Thyroid gland (tissue), 4 donors: ENCODE measurements at regions not wholly inside any gene's neighbourhood (a gene's known extent, or its start where the extent isn't known, plus 50 kb on each side); places are given as distances from the start of the nearest gene placed in this dataset.
A peak's percentile ranks its signal among the peaks of the same experiment; 100 is the strongest.

Experiments used
- DNase-seq, 2 donors: peaks; one replicate each; pipeline ENCODE4 v3.0.0-alpha.2; 2019
- H3K27ac ChIP-seq, 3 donors: fragments of 200-600 bp; sonication (generic); 1 replicate in 2 of 3; 2 replicates in 1 of 3; pipeline ENCODE4 v1.5.1; 2016 to 2019; ENCODE audit warnings: mild to moderate bottlenecking in 1 of 3, moderate library complexity in 1 of 3
- H3K27me3 ChIP-seq: fragments of 200-600 bp; sonication (generic); one replicate; pipeline ENCODE4 v1.5.1; 2019
- H3K36me3 ChIP-seq, 2 donors: fragments of 200-600 bp; sonication (generic); one replicate each; pipeline ENCODE4 v1.5.1; 2016 to 2019
- H3K4me1 ChIP-seq, 2 donors: fragments of 200-600 bp; sonication (generic); one replicate each; pipeline ENCODE4 v1.5.1; 2017 to 2019
- H3K4me3 ChIP-seq, 3 donors: fragments of 200-600 bp; sonication (generic); replicated peaks in 1 of 3; 1 replicate in 2 of 3; 2 replicates in 1 of 3; pipeline ENCODE4 v1.5.1; 2016; ENCODE audit warnings: mild to moderate bottlenecking in 1 of 3
- H3K9me3 ChIP-seq: fragments of 200-600 bp; sonication (generic); one replicate; pipeline ENCODE4 v1.5.1; 2017
- POLR2A ChIP-seq, 2 donors: fragments of 450-650 bp; IDR thresholded peaks; one replicate each; pipeline ENCODE4 v1.6.1; 2017; ENCODE audit warnings: antibody characterized with exemption in 2 of 2, mild to moderate bottlenecking in 2 of 2, moderate library complexity in 1 of 2
- WGBS, 2 donors: methylation state at CpG; one replicate each; pipeline ENCODE4 v1.1.5; 2017; 5-methylcytosine and 5-hydroxymethylcytosine counted together
- intact Hi-C: fragments of 100-400 bp; cut with DNase I; formaldehyde crosslinking; loops from one replicate; pipeline ENCODE4 v1.15.1; 2023
- TF ChIP-seq, protein P1 (sequence below), 6 experiments: fragments of 200-600 bp in 3 of 6; fragments of 450-650 bp in 3 of 6; sonication (generic) in 3 of 6; IDR thresholded peaks; one replicate each; pipeline ENCODE4 v1.5.1; 2016 to 2019; ENCODE audit warnings: antibody characterized with exemption in 6 of 6, mild to moderate bottlenecking in 2 of 6, inconsistent platforms in 1 of 6, moderate library complexity in 1 of 6

GRCh38 chr13:60700994-60701393 lies 304.0 kb downstream of the TDRD3 start:
- Histone ChIP-seq H3K9me3 (no peaks in the 10 kb centered on the region), H3K27me3 (no peaks in the 10 kb centered on the region), H3K4me1 (no peaks in the 10 kb centered on the region), H3K36me3 (no peaks in the 10 kb centered on the region), H3K27ac (no peak overlapping the region), H3K4me3 (no peak overlapping the region)
- DNase-seq, result no peak
- intact Hi-C loops, result no loop called here
- TF ChIP-seq POLR2A (IDR thresholded peaks at IDR 0.05), result no peak
- TF ChIP-seq, protein P1, sequence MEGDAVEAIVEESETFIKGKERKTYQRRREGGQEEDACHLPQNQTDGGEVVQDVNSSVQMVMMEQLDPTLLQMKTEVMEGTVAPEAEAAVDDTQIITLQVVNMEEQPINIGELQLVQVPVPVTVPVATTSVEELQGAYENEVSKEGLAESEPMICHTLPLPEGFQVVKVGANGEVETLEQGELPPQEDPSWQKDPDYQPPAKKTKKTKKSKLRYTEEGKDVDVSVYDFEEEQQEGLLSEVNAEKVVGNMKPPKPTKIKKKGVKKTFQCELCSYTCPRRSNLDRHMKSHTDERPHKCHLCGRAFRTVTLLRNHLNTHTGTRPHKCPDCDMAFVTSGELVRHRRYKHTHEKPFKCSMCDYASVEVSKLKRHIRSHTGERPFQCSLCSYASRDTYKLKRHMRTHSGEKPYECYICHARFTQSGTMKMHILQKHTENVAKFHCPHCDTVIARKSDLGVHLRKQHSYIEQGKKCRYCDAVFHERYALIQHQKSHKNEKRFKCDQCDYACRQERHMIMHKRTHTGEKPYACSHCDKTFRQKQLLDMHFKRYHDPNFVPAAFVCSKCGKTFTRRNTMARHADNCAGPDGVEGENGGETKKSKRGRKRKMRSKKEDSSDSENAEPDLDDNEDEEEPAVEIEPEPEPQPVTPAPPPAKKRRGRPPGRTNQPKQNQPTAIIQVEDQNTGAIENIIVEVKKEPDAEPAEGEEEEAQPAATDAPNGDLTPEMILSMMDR (IDR thresholded peaks at IDR 0.05), result no peak
- 82% methylated on average over 4 of the region's 4 CpGs for WGBS, 2 donors

DNA sequence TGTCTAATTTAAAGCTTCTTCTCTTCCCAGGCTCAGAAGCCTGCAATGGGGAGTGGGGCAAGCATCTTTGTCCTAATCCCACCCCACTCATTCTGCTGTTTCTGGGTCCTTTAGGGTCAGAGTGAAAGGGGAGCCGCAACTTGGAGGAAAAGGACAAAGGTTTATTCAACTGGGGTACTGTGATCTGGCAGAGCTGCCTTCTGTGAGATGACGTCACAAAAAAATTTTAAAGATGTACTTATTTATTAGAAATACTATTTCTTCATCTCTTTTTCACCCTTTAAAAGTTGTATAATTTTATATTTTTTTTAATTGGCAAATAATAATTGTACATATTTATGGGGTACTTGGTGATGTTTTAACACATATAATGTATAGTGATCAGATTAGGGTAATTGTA lies 302.6 kb downstream of the TDRD3 start:
- Histone ChIP-seq H3K27me3 (no peaks in the 10 kb centered on the region), H3K4me1 (no peaks in the 10 kb centered on the region), H3K4me3 (no peak overlapping the region), H3K9me3 (no peaks in the 10 kb centered on the region), H3K27ac (no peak overlapping the region), H3K36me3 (no peaks in the 10 kb centered on the region)
- intact Hi-C loops, result no loop called here
- WGBS, 2 donors, result 87 to 91% methylated on average over 2 of the region's 2 CpGs
- no peak for DNase-seq
- TF ChIP-seq, protein P1 (IDR thresholded peaks at IDR 0.05), result no peak
- TF ChIP-seq POLR2A (IDR thresholded peaks at IDR 0.05), result no peak

DNA sequence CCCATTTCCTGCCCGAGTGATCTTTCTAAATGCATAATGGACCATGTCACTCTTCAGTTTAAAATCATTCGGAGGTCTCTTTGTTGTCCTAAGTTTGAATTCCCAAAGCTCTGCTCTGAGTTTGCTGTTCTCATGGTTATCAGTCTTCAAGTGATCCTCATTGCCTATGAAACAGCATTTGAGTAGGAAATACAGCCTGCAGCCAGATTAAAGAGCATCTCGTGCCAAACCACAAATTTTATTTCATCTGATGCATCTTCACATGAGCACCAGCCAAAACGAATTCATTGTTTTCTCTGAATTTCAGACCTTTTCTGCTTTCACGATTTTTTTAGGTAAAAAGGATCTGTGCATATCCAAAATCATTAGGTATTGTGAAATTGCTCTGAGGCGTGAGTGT lies 299.6 kb downstream of the TDRD3 start:
- no peak for TF ChIP-seq POLR2A (IDR thresholded peaks at IDR 0.05)
- TF ChIP-seq, protein P1 (IDR thresholded peaks at IDR 0.05), result no peak
- Histone ChIP-seq H3K27me3 (no peaks in the 10 kb centered on the region), H3K27ac (no peak overlapping the region), H3K36me3 (no peaks in the 10 kb centered on the region), H3K4me1 (no peaks in the 10 kb centered on the region), H3K9me3 (no peaks in the 10 kb centered on the region), H3K4me3 (no peak overlapping the region)
- WGBS, 2 donors, result 37% methylated on average over 6 of the region's 6 CpGs
- DNase-seq, result no peak
- intact Hi-C loops, result no loop called here

GRCh38 chr13:60691268-60691667 lies 294.2 kb downstream of the TDRD3 start:
- Histone ChIP-seq H3K27ac (no peak overlapping the region), H3K27me3 (no peaks in the 10 kb centered on the region), H3K4me1 (no peaks in the 10 kb centered on the region), H3K9me3 (no peaks in the 10 kb centered on the region), H3K36me3 (no peaks in the 10 kb centered on the region), H3K4me3 (no peak overlapping the region)
- no peak for TF ChIP-seq POLR2A (IDR thresholded peaks at IDR 0.05)
- TF ChIP-seq, protein P1 (IDR thresholded peaks at IDR 0.05), result no peak
- intact Hi-C loops, result no loop called here
- DNase-seq, result no peak

DNA sequence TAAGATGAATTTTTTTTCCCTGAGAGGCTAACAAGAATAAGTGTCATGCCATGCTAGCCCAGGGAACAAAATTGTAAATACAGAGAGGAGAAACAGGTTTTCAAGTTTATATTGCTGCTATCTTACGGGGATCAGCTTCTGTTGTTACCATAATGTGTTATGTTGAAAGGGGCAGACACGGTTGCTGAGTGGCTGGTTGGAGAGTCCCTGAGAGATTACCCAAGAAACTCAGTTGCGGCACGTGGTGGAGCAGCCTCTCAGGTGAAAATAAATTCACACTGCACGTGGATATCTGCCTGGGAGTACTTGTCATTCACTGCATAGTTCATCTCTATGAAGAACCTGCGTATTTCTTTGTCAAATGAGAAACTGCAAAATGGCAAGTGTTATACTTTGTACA lies 293.6 kb downstream of the TDRD3 start:
- DNase-seq, result peak in 1 of 2 donors; percentile 19
- intact Hi-C loops, result no loop called here
- H3K27ac ChIP-seq, result no peak overlapping the region
- H3K4me3 ChIP-seq, result no peak overlapping the region
- 29% methylated on average over 6 of the region's 6 CpGs for WGBS, 2 donors
- H3K36me3 ChIP-seq, result no peaks in the 10 kb centered on the region
- no peaks in the 10 kb centered on the region for H3K4me1 ChIP-seq
- TF ChIP-seq POLR2A (IDR thresholded peaks at IDR 0.05), result no peak
- TF ChIP-seq, protein P1 (IDR thresholded peaks at IDR 0.05), result no peak
- no peaks in the 10 kb centered on the region for H3K9me3 ChIP-seq
- H3K27me3 ChIP-seq, result no peaks in the 10 kb centered on the region
